Ascending aorta (tissue), 2 donors: ENCODE measurements at regions not wholly inside any gene's neighbourhood (a gene's known extent, or its start where the extent isn't known, plus 50 kb on each side); places are given as distances from the start of the nearest gene placed in this dataset.

Experiments
- DNase-seq, 2 donors: peaks; one replicate each; pipeline ENCODE4 v3.0.0-alpha.2; 2019; ENCODE audit warnings: low spot score in 2 of 2
- H3K27ac ChIP-seq, 2 donors: fragments of 200-600 bp; sonication (generic); one replicate each; pipeline ENCODE4 v1.5.1; 2016 to 2017; ENCODE audit warnings: mild to moderate bottlenecking in 1 of 2
- H3K27me3 ChIP-seq: fragments of 200-600 bp; sonication (generic); one replicate; pipeline ENCODE4 v1.5.1; 2017
- H3K36me3 ChIP-seq, 2 donors: fragments of 200-600 bp; sonication (generic); one replicate each; pipeline ENCODE4 v1.5.1; 2016
- H3K4me1 ChIP-seq, 2 donors: fragments of 200-600 bp; sonication (generic); one replicate each; pipeline ENCODE4 v1.5.1; 2016 to 2017; ENCODE audit warnings: mild to moderate bottlenecking in 1 of 2
- H3K4me3 ChIP-seq, 2 donors: fragments of 200-600 bp; sonication (generic); one replicate each; pipeline ENCODE4 v1.5.1; 2016 to 2017; ENCODE audit warnings: mild to moderate bottlenecking in 1 of 2
- H3K9me3 ChIP-seq, 2 donors: fragments of 200-600 bp; sonication (generic); one replicate each; pipeline ENCODE4 v1.5.1; 2016
- intact Hi-C: fragments of 100-400 bp; cut with DNase I; formaldehyde crosslinking; loops from one replicate; pipeline ENCODE4 v1.15.1; 2023
- TF ChIP-seq, protein P1 (sequence below), 3 experiments: fragments of 200-600 bp in 2 of 3; fragments of 450-650 bp in 1 of 3; sonication (generic) in 2 of 3; IDR thresholded peaks; one replicate each; pipeline ENCODE4 v1.5.1; 2016 to 2019; ENCODE audit warnings: antibody characterized with exemption in 3 of 3, mild to moderate bottlenecking in 1 of 3, moderate library complexity in 1 of 3

DNA sequence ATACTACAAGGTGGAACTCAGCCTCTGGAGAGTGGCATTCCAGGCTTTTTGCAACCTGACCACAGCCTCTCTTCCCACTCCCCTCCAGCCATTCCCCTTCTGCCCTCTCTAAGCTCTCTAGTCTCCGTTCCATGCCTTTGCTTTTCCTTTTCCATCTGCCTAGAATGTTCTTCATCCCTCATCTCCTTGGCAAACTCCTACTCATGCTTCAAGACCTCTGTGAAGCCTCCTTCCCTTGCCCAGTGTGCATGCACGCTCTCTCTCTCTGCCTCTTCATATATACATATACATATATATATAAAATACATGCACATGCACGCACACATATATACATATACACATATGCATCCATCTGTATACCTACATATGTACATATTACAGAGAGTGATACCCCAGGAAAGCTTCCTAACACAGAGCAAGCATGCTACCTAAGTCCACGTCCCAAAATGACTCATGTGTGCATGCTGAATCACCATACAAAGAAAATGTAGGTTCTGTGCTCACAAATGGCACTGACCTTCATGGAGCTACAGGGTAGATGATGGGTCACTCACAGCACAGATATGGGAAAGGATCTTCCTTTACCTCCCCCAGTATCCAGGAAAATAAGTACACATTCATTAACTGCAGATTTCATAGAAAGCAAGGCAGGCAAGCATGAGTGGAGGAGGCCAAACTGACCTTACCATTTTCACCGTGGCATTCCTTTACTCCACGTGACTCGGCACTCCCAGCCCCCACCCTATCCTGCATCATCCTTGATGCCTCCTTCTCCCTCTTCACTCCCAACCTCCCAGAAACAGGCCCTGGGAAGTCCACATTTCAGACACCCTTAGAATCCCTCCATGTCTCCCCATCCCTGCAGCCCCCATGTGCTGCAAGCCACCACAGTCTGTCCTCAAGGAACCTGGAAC lies 238.4 kb upstream of the ZMIZ1 start:
- H3K4me3 ChIP-seq, result no peak overlapping the region
- H3K27ac ChIP-seq, result no peak overlapping the region
- no peaks in the 10 kb centered on the region for H3K4me1 ChIP-seq
- TF ChIP-seq, protein P1, sequence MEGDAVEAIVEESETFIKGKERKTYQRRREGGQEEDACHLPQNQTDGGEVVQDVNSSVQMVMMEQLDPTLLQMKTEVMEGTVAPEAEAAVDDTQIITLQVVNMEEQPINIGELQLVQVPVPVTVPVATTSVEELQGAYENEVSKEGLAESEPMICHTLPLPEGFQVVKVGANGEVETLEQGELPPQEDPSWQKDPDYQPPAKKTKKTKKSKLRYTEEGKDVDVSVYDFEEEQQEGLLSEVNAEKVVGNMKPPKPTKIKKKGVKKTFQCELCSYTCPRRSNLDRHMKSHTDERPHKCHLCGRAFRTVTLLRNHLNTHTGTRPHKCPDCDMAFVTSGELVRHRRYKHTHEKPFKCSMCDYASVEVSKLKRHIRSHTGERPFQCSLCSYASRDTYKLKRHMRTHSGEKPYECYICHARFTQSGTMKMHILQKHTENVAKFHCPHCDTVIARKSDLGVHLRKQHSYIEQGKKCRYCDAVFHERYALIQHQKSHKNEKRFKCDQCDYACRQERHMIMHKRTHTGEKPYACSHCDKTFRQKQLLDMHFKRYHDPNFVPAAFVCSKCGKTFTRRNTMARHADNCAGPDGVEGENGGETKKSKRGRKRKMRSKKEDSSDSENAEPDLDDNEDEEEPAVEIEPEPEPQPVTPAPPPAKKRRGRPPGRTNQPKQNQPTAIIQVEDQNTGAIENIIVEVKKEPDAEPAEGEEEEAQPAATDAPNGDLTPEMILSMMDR (IDR thresholded peaks at IDR 0.05), result no peak
- no peaks in the 10 kb centered on the region for H3K27me3 ChIP-seq
- no peak for DNase-seq
- H3K9me3 ChIP-seq, result peaks cover 0 to 6% of the 10 kb centered on the region in 2 donors
- no peaks in the 10 kb centered on the region for H3K36me3 ChIP-seq
- intact Hi-C loops, result no loop called here

DNA sequence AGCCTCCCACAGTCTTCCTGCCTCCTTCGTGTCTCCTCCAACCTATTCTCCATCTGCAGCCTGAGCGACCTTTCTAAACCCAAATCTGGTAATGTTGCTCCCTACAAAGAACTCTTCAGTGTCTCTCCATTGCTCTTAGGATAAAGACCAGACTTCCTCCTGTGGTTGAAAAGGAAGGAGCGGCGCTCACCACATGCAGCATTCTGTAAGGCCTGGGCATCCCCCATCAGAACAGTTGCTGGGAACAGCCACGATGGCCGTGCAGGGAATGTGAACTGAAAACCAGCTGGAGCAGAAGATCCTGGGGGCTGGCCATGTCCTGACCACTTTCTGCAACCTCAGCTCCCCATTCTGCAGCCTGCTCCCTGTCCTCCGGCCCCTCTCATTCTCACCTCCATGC lies 237.8 kb upstream of the ZMIZ1 start:
- Histone ChIP-seq H3K36me3 (no peaks in the 10 kb centered on the region), H3K4me3 (no peak overlapping the region), H3K27me3 (no peaks in the 10 kb centered on the region), H3K9me3 (peaks cover 0 to 6% of the 10 kb centered on the region in 2 donors), H3K4me1 (no peaks in the 10 kb centered on the region), H3K27ac (no peak overlapping the region)
- no peak for DNase-seq
- intact Hi-C loops, result no loop called here
- TF ChIP-seq, protein P1 (IDR thresholded peaks at IDR 0.05), result no peak

DNA sequence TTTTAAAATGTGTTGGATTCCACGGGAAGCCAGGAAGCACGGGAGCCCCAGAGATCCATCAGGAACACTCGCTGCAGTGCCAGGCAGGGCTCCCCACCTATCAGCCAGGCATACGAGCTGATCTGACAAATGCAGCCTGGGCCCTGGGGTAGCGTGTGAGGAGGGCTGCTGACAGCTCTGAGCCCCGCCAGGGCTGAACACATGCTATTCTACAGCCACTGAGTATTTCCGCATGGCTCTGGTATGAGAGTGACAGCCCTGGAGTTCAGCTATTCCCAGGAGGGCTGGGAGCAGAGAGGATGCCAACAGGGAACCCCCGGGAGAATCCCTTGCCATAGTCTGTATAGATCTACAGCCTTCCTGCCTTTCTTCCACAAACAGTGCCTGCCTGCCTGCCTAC lies 237.3 kb upstream of the ZMIZ1 start:
- no peaks in the 10 kb centered on the region for H3K36me3 ChIP-seq
- intact Hi-C loops, result no loop called here
- H3K27me3 ChIP-seq, result no peaks in the 10 kb centered on the region
- H3K4me3 ChIP-seq, result no peak overlapping the region
- H3K9me3 ChIP-seq, result peaks cover 0 to 6% of the 10 kb centered on the region in 2 donors
- H3K27ac ChIP-seq, result no peak overlapping the region
- TF ChIP-seq, protein P1 (IDR thresholded peaks at IDR 0.05), result no peak
- H3K4me1 ChIP-seq, result no peaks in the 10 kb centered on the region
- no peak for DNase-seq

DNA sequence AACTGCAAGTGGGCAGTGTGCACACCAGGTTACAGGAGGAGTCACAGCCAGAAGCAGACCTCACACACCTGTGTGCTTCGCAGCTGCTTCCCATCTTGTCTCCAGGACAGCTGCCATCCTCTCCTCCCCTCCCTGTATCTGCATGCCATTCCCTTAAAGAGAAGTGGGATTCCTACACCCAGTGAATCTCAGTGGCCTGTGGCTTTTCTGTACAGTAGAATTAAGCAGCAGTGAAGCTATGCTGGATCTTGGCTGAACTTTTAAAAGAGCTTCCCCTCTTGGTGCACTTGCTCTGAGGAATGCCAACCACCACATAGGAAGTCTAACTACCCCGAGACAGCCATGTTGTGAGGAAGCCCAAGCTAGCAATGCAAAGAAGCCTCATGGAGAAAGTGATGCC lies 236.5 kb upstream of the ZMIZ1 start:
- peaks cover 0 to 6% of the 10 kb centered on the region in 2 donors for H3K9me3 ChIP-seq
- H3K4me1 ChIP-seq, result no peaks in the 10 kb centered on the region
- no peaks in the 10 kb centered on the region for H3K27me3 ChIP-seq
- TF ChIP-seq, protein P1 (IDR thresholded peaks at IDR 0.05), result no peak
- H3K4me3 ChIP-seq, result no peak overlapping the region
- DNase-seq, result no peak
- H3K27ac ChIP-seq, result no peak overlapping the region
- H3K36me3 ChIP-seq, result no peaks in the 10 kb centered on the region
- intact Hi-C loops, result no loop called here

DNA sequence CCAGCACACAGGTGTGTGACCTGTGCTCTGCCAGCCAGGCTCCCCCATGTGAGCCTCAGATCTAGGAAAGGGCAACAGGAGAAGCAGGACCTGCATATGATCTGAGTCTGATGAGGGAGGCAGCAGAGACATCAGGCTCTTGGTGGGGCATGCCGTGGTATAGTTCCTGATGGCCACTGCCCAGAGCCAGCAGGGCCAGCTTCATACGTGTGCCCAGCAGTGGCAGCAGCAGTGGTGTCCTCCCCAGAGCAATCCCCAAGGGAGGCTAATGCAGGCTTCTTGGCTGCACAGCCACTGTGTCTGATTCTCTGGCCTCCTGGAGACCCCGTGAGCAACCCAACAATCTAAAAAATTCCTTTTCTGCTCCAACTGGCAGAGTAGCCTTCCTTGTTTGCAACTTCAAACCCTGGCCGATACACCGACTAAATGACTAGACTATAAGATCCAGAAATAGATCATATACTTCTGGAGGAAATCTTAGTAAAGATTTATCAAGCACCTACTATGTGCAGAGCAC lies 230.6 kb upstream of the ZMIZ1 start:
- no peak for DNase-seq
- Histone ChIP-seq H3K9me3 (peaks cover 0 to 3% of the 10 kb centered on the region in 2 donors), H3K4me3 (no peak overlapping the region), H3K36me3 (no peaks in the 10 kb centered on the region), H3K27me3 (no peaks in the 10 kb centered on the region), H3K4me1 (no peaks in the 10 kb centered on the region), H3K27ac (no peak overlapping the region)
- TF ChIP-seq, protein P1 (IDR thresholded peaks at IDR 0.05), result no peak
- intact Hi-C loops, result no loop called here
